BE2C (cell line): ENCODE measurements at regions not wholly inside any gene's neighbourhood (a gene's known extent, or its start where the extent isn't known, plus 50 kb on each side); places are given as distances from the start of the nearest gene placed in this dataset.
A peak's percentile ranks its signal among the peaks of the same experiment; 100 is the strongest.

ENCODE experiments used
- DNase-seq: peaks from one replicate; pipeline ENCODE4 v3.0.0-alpha.2; 2020
- H3K27me3 ChIP-seq: fragments of 250-450 bp; sonication (Bioruptor Pico); 2 replicates; pipeline ENCODE4 v1.5.1; 2020; ENCODE audit warnings: mild to moderate bottlenecking
- H3K36me3 ChIP-seq: fragments of 250-450 bp; sonication (Bioruptor Pico); 2 replicates; pipeline ENCODE4 v1.5.1; 2020; ENCODE audit warnings: mild to moderate bottlenecking
- H3K4me1 ChIP-seq: fragments of 250-450 bp; sonication (Bioruptor Pico); 2 replicates; pipeline ENCODE4 v1.5.1; 2020
- H3K4me3 ChIP-seq: 2 replicates; pipeline ENCODE4 v1.5.1; 2011; ENCODE audit warnings: low read depth, low read length
- H3K9me3 ChIP-seq: fragments of 250-450 bp; sonication (Bioruptor Pico); 2 replicates; pipeline ENCODE4 v1.5.1; 2020
- TF ChIP-seq, protein P1 (sequence below): IDR thresholded peaks from 2 replicates; pipeline ENCODE4 v1.5.1; 2012; ENCODE audit warnings: mild to moderate bottlenecking, low read depth, low read length

DNA sequence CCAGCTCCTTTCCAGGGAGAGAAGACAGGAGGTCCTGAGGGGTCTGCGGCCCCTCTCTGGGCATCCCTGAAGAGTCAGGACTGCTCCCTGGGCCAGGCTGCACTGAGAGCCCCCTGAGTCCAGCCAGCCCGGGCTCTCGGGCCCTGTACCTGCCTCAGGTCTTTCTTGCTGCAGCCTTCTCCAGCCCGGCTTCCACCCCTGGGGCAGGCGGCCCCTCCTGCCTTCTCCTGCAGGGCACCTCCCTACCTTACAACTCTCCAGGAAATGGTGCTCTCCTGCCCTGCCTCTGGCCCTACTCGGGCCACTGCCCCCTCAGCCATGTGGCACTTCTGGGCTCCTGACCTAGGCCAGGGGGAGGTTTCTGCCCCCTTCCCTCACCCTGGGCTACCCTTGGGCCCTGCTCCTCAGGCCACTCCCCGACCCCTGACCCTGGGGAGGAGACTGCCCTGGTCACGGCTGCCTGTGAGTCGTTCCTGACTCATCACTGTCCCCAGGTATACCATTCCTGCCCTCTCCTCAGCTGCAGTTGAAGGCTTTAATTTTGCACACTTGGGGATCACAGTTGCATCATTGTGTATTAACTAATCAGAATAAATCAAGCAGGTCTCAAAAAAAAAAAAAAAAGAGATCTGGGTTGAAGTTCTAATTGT lies 251.1 kb downstream of the NXPE2 start:
- Histone ChIP-seq H3K4me3 (no peak overlapping the region), H3K36me3 (no peaks in the 10 kb centered on the region), H3K27me3 (no peaks in the 10 kb centered on the region), H3K9me3 (peaks cover 2% of the 10 kb centered on the region), H3K4me1 (no peaks in the 10 kb centered on the region)
- DNase-seq: no peak
- TF ChIP-seq, protein P1, sequence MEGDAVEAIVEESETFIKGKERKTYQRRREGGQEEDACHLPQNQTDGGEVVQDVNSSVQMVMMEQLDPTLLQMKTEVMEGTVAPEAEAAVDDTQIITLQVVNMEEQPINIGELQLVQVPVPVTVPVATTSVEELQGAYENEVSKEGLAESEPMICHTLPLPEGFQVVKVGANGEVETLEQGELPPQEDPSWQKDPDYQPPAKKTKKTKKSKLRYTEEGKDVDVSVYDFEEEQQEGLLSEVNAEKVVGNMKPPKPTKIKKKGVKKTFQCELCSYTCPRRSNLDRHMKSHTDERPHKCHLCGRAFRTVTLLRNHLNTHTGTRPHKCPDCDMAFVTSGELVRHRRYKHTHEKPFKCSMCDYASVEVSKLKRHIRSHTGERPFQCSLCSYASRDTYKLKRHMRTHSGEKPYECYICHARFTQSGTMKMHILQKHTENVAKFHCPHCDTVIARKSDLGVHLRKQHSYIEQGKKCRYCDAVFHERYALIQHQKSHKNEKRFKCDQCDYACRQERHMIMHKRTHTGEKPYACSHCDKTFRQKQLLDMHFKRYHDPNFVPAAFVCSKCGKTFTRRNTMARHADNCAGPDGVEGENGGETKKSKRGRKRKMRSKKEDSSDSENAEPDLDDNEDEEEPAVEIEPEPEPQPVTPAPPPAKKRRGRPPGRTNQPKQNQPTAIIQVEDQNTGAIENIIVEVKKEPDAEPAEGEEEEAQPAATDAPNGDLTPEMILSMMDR: no peak

DNA sequence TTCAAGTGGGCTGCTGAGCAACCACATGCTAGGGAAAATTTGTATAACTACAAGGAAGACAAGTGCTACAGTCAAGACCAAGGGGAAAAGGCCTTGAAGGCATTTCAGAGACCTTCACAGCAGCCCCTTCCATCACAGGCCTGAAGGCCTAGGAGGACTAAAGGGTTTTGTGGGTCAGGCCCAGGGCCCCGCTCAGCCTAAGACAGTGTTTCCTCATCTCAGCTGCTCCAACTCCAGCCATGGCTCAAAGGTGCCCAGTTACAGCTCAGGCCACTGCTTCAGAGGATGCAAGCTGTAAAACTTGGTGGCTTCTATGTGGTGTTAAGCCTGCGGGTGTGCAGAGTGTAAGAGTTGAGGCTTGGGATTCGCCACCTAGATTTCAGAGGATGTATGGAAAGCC lies 260.5 kb downstream of the NXPE2 start:
- Histone ChIP-seq H3K36me3 (no peaks in the 10 kb centered on the region), H3K4me1 (no peaks in the 10 kb centered on the region), H3K27me3 (no peaks in the 10 kb centered on the region; the same call in 1 of the 2 replicates), H3K9me3 (no peaks in the 10 kb centered on the region), H3K4me3 (no peak overlapping the region)
- TF ChIP-seq, protein P1: no peak
- no peak for DNase-seq

DNA sequence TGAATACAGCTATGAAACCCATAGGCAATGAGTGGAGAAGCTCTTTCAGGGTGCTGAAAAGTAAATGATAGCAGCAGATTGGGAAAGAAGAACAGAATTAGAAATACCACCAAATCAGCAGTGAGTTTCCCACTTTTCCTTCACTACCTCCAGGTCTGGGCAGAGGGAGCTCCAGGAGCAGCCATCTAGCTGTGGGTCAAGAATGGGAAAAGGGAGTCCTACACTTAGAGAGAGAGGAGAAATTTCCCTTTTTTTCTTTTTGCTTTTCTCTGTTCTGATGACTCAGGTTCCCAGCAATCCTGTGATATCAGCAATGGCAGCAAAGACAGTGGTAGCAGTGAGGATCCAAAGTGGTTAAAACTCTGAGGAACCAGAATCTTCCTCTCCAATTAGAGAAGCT lies 263.9 kb downstream of the NXPE2 start:
- DNase-seq: peak; percentile 33
- TF ChIP-seq, protein P1: peak; percentile 74
- H3K4me3 ChIP-seq: no peak overlapping the region

DNA sequence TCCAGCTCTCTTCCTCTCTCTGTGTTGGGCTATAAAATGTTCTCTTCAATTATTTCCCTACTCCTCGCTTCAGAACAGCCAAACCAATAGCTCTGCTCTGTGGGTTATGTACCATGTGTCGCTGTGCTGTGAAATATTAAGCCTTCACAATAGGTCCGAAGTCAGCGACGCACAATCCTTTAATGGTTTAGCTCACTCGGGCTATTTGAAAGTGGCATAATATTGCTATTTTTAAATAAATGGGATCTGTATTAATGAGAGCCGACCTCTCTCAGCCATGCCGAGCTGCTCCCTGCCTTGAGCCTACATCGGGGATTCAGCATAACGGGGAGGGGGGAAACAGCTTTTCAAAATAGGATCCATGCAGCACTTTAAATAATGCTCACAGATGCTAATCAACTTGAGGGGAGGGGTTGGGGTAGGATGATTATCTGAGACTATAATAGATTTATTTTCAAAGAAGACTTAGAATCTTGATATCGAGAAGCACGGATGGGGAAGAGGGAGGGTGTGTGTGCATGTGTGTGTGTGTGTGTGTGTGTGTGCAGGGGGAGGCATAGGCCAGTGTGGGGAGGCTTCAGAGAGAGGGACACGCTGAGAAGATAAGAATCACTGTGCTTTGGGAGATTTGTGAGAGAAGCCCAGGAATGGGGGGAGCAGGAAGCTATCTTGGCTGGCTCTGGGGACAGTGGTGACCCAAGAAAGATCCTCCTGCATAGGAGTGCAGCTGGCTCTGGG lies 271.5 kb downstream of the NXPE2 start:
- no peak overlapping the region for H3K4me3 ChIP-seq
- H3K4me1 ChIP-seq: no peaks in the 10 kb centered on the region
- H3K36me3 ChIP-seq: no peaks in the 10 kb centered on the region
- no peaks in the 10 kb centered on the region for H3K9me3 ChIP-seq
- TF ChIP-seq, protein P1: no peak
- DNase-seq: no peak
- H3K27me3 ChIP-seq: no peaks in the 10 kb centered on the region

More for the DNA sequence above, 263.9 kb downstream of the NXPE2 start:
- no peaks in the 10 kb centered on the region for H3K36me3 ChIP-seq
- no peaks in the 10 kb centered on the region for H3K9me3 ChIP-seq
- H3K4me1 ChIP-seq: no peaks in the 10 kb centered on the region
- H3K27me3 ChIP-seq: no peaks in the 10 kb centered on the region

DNA sequence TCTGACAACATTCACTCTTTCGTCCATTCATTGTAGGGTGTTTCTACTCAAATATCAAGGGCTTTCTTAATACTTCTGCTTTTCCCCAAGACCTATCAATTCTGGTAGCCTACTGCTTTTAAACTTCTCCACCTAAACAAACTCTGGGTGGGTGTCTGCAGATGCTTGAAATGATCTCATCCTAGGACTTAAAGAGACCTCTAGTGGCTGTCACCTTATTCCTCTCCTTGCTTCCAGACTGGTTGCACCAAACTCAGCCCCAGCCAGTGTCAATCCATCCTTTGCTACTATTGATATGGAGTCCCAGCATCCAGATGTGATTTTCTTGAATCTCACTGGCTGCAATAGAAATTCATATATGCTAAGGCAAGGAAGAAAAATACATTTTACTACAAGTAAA lies 274.7 kb downstream of the NXPE2 start:
- H3K4me3 ChIP-seq: no peak overlapping the region
- TF ChIP-seq, protein P1: peak; percentile 62
- H3K27me3 ChIP-seq: no peaks in the 10 kb centered on the region
- no peaks in the 10 kb centered on the region for H3K36me3 ChIP-seq
- H3K9me3 ChIP-seq: no peaks in the 10 kb centered on the region
- no peak for DNase-seq
- no peaks in the 10 kb centered on the region for H3K4me1 ChIP-seq

DNA sequence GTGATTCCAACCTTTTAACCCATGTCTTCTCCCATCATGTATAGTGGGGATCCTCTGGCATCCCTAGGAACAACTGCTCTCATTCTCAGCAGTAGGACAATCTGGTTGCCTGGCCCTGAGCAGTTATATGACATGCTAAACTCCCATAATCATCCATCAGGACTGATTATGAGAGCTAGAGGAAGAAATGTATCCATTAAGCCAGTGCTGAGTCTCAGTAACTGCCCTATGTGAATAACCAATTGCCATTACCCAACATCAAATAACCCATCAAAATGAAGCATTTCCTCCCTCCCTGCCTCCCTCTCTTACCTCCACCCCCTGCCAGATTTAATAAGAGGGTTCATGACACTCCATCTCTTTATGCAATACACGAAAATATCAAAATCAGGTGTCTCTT lies 277.6 kb downstream of the NXPE2 start:
- no peak overlapping the region for H3K4me3 ChIP-seq
- TF ChIP-seq, protein P1: no peak
- H3K36me3 ChIP-seq: no peaks in the 10 kb centered on the region
- no peaks in the 10 kb centered on the region for H3K27me3 ChIP-seq
- H3K9me3 ChIP-seq: no peaks in the 10 kb centered on the region
- H3K4me1 ChIP-seq: no peaks in the 10 kb centered on the region
- no peak for DNase-seq
